ENCODE measurements at regions not wholly inside any gene's neighbourhood (a gene's known extent, or its start where the extent isn't known, plus 50 kb on each side); places are given as distances from the start of the nearest gene placed in this dataset.

DNA sequence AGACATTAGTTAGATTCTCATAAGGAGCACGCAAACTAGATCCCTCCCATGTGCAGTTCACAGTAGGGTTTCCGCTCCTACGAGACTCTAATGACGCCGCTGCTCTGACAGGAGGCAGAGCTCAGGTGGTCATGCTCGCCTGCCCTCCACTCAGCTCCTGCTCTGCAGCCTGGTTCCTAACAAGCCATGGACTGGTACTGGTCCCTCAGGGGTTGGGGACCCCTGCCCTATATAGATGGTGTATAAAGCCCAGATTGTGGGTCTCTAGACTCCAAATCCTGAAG is 52.1 kb upstream of the LYRM9 start:
- H3K27me3 ChIP-seq (ENCODE audit: insufficient read depth), result no peaks in the 10 kb centered on the region
- no peak overlapping the region for H3K4me3 ChIP-seq (ENCODE audit: low read depth in 2 of 2, low read length in 1 of 2)
- no peaks in the 10 kb centered on the region for H3K9me3 ChIP-seq
- CTCF ChIA-PET, result interaction anchor here (2.1 kb wide), 1 partner anchor 52 kb away, joined by 8 read pairs; the partner anchor contains the start of gene LYRM9
- POLR2A ChIA-PET, result no interaction called here
- whole genome bisulfite sequencing (ENCODE audit: low lambda C conversion rate), result 85% methylated on average over 5 of the region's 6 CpGs
- TF ChIP-seq, protein P1, sequence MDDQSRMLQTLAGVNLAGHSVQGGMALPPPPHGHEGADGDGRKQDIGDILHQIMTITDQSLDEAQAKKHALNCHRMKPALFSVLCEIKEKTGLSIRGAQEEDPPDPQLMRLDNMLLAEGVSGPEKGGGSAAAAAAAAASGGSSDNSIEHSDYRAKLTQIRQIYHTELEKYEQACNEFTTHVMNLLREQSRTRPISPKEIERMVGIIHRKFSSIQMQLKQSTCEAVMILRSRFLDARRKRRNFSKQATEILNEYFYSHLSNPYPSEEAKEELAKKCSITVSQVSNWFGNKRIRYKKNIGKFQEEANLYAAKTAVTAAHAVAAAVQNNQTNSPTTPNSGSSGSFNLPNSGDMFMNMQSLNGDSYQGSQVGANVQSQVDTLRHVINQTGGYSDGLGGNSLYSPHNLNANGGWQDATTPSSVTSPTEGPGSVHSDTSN (IDR thresholded peaks at IDR 0.05), result no peak
- TF ChIP-seq ELF1 (IDR thresholded peaks at IDR 0.05), result no peak
- TF ChIP-seq GATA2 (CRISPR knock-in tag; IDR thresholded peaks at IDR 0.05), result no peak
- TF ChIP-seq, protein P2, sequence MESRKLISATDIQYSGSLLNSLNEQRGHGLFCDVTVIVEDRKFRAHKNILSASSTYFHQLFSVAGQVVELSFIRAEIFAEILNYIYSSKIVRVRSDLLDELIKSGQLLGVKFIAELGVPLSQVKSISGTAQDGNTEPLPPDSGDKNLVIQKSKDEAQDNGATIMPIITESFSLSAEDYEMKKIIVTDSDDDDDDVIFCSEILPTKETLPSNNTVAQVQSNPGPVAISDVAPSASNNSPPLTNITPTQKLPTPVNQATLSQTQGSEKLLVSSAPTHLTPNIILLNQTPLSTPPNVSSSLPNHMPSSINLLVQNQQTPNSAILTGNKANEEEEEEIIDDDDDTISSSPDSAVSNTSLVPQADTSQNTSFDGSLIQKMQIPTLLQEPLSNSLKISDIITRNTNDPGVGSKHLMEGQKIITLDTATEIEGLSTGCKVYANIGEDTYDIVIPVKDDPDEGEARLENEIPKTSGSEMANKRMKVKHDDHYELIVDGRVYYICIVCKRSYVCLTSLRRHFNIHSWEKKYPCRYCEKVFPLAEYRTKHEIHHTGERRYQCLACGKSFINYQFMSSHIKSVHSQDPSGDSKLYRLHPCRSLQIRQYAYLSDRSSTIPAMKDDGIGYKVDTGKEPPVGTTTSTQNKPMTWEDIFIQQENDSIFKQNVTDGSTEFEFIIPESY (IDR thresholded peaks at IDR 0.05; ENCODE audit: borderline replicate concordance, low read depth), result no peak
- no peak for TF ChIP-seq TAF1 (IDR thresholded peaks at IDR 0.05; ENCODE audit: borderline replicate concordance, low read depth, low read length)
- TF ChIP-seq FOXJ3 (CRISPR knock-in tag; IDR thresholded peaks at IDR 0.05), result no peak
- no peak for TF ChIP-seq JUND (IDR thresholded peaks at IDR 0.05)
- TF ChIP-seq NRF1 (IDR thresholded peaks at IDR 0.05; ENCODE audit: low read depth, low read length), result no peak
- TF ChIP-seq SIN3A (IDR thresholded peaks at IDR 0.05; ENCODE audit: borderline replicate concordance, low read depth, low read length), result no peak
- H3F3A ChIP-seq (replicated peaks; ENCODE audit: insufficient read depth), result no peaks in the 10 kb centered on the region
- no peak overlapping the region for H3K27ac ChIP-seq (ENCODE audit: low read depth in 2 of 2, low read length in 1 of 2)
- H2AFZ ChIP-seq (ENCODE audit: low read depth), result no peak overlapping the region
- H3K4me1 ChIP-seq (ENCODE audit: control insufficient read depth in 1 of 2, insufficient read depth in 2 of 2, low read depth in 1 of 2, low read length in 1 of 2), result no peaks in the 10 kb centered on the region; a peak in 1 of 4 replicates
- H3K9me2 ChIP-seq, result no peaks in the 10 kb centered on the region
- H3K79me2 ChIP-seq (ENCODE audit: insufficient read depth), result no peaks in the 10 kb centered on the region
- no peaks in the 10 kb centered on the region for H4K20me1 ChIP-seq (ENCODE audit: insufficient read depth)
- DNase-seq, result no peak
- no peak overlapping the region for H3K9ac ChIP-seq
- no peaks in the 10 kb centered on the region for H3K36me3 ChIP-seq (replicated peaks in 1 of 2; ENCODE audit: control insufficient read depth in 1 of 2, insufficient read depth in 2 of 2, low read length in 1 of 2)
- no peak overlapping the region for H3K4me2 ChIP-seq

DNA sequence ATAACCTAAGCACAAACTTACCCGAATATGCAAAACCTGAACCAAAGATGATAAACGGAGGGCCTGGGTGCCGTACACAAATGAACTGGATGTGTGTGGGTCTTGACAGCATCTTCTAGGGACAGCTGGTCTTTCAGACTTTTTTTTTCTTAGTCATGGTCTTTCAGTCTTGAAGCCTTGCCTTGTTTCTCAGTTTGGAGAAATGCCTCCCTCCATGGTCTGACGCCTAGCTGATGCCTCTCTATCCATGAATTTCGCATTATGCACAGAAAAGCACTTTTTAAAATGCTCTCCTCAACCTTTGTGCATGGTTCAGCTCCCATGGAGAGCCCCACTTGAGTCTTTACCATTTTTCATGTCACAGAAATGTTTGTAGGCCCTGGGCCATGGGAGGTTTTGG is 52.8 kb upstream of the LYRM9 start:
- Histone ChIP-seq H3K9ac (no peak overlapping the region), H3K9me3 (no peaks in the 10 kb centered on the region), H3K4me2 (no peak overlapping the region), H3K36me3 (replicated peaks in 1 of 2; ENCODE audit: control insufficient read depth in 1 of 2, insufficient read depth in 2 of 2, low read length in 1 of 2) (no peaks in the 10 kb centered on the region), H3K79me2 (ENCODE audit: insufficient read depth) (no peaks in the 10 kb centered on the region), H2AFZ (ENCODE audit: low read depth) (no peak overlapping the region), H3K9me2 (no peaks in the 10 kb centered on the region), H3F3A (replicated peaks; ENCODE audit: insufficient read depth) (no peaks in the 10 kb centered on the region), H3K4me1 (ENCODE audit: control insufficient read depth in 1 of 2, insufficient read depth in 2 of 2, low read depth in 1 of 2, low read length in 1 of 2) (no peaks in the 10 kb centered on the region), H3K4me3 (ENCODE audit: low read depth in 2 of 2, low read length in 1 of 2) (no peak overlapping the region), H3K27me3 (ENCODE audit: insufficient read depth) (no peaks in the 10 kb centered on the region), H4K20me1 (ENCODE audit: insufficient read depth) (no peaks in the 10 kb centered on the region), H3K27ac (ENCODE audit: low read depth in 2 of 2, low read length in 1 of 2) (no peak overlapping the region)
- ChIA-PET POLR2A (no interaction called here), CTCF (interaction anchor here (0.7 to 2.1 kb wide), 2 partner anchors 53 to 357 kb away, joined by 3 to 8 read pairs; partner anchors contain the start of gene LYRM9)
- WGBS (ENCODE audit: low lambda C conversion rate), result 63% methylated on average over 5 of the region's 5 CpGs
- TF ChIP-seq FOSL2 (IDR thresholded peaks at IDR 0.05; ENCODE audit: borderline replicate concordance, low read depth) (no peak), RFX5 (IDR thresholded peaks at IDR 0.05; ENCODE audit: low read length) (no peak), SIN3A (IDR thresholded peaks at IDR 0.05; ENCODE audit: borderline replicate concordance, low read depth, low read length) (no peak)
- no peak for DNase-seq

Data from SK-N-SH (cell line).